Esophagus squamous epithelium (tissue), 4 donors: ENCODE measurements at regions not wholly inside any gene's neighbourhood (a gene's known extent, or its start where the extent isn't known, plus 50 kb on each side); places are given as distances from the start of the nearest gene placed in this dataset.

Experiments
- CTCF ChIP-seq, 6 experiments: fragments of 450-650 bp in 4 of 6; fragments of 200-600 bp in 2 of 6; sonication (generic) in 2 of 6; IDR thresholded peaks; one replicate each; pipeline ENCODE4 v1.5.1; 2016 to 2019; ENCODE audit warnings: antibody characterized with exemption in 6 of 6, mild to moderate bottlenecking in 4 of 6, moderate library complexity in 4 of 6
- POLR2A ChIP-seq, 4 donors: fragments of 450-650 bp; IDR thresholded peaks; one replicate each; pipeline ENCODE4 v1.6.1; 2017; ENCODE audit warnings: antibody characterized with exemption in 4 of 4, mild to moderate bottlenecking in 4 of 4, moderate library complexity in 3 of 4

DNA sequence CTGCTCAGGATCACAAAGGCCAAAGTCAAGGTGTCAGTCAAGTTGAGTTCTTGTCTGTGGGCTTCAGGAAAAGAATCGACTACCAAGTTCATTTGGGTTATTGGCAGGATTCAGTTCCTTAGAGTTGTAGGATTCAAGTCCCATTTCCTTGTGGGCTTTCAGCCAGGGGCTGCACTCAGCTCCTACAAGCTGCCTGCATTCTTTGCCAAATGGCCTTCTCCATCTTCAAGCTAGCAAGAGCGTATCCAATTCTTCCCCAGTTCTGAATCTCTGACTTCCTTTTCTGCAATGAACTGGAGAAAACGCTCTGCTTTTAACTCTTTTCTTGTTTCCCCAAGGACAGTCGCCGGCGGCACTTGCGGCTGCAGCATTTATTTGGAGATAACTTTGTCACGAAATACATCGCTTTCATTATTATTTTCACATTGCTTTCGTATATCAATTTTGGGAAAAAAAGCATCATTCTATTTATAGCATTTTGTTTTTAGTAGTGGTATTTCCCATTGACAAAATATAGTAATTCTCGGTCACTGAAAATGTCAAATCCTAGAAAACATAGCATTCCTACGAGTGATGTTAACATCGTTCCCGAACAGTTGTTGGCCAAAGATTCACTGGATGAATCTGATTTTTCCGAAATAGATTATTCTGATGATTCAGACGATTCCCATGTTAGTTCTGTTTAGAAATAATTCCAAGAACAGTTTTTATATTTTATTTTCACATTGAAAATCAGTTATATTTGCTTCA, 59.6 kb upstream of the SERPINE2 start:
- TF ChIP-seq CTCF (IDR thresholded peaks at IDR 0.05) (no peak), POLR2A (IDR thresholded peaks at IDR 0.05) (no peak)
